PC-9 (cell line): ENCODE measurements at regions not wholly inside any gene's neighbourhood (a gene's known extent, or its start where the extent isn't known, plus 50 kb on each side); places are given as distances from the start of the nearest gene placed in this dataset.

Experiments
- CTCF ChIP-seq: fragments of 200-600 bp; sonication (generic); conservative IDR thresholded peaks from 2 replicates; pipeline ENCODE4 v1.6.1; 2017; ENCODE audit warnings: mixed run types, antibody characterized with exemption, mild to moderate bottlenecking, moderate library complexity
- EZH2 ChIP-seq: fragments of 200-600 bp; sonication (generic); IDR thresholded peaks from 2 replicates; pipeline ENCODE4 v1.8.0; 2017; ENCODE audit warnings: antibody characterized with exemption, low read depth

GRCh38 chr1:83747853-83748482 is 251.0 kb downstream of the TTLL7 start:
- no peak for TF ChIP-seq CTCF
- no peak for TF ChIP-seq EZH2
